ENCODE measurements at regions not wholly inside any gene's neighbourhood (a gene's known extent, or its start where the extent isn't known, plus 50 kb on each side); places are given as distances from the start of the nearest gene placed in this dataset.

- Mint-ChIP-seq H3K36me3 (ENCODE audit: low read depth) (no peaks in the 10 kb centered on the region), H3K4me1 (ENCODE audit: low read depth) (no peaks in the 10 kb centered on the region), H3K4me3 (ENCODE audit: unreplicated experiment) (no peak overlapping the region), H3K27me3 (ENCODE audit: low read depth) (no peaks in the 10 kb centered on the region), H3K9me3 (ENCODE audit: low read depth) (peaks cover 4% of the 10 kb centered on the region), H3K27ac (ENCODE audit: unreplicated experiment) (no peak overlapping the region)
- no peak for TF ChIP-seq CTCF (IDR thresholded peaks at IDR 0.05)
- DNase-seq (ENCODE audit: low spot score): no peak
Measured at GRCh38 chr6:130575971-130576370, 210.2 kb downstream of the TMEM200A start.

GRCh38 chr6:130577178-130577919, 211.5 kb downstream of the TMEM200A start:
- Mint-ChIP-seq H3K9me3 (ENCODE audit: low read depth) (no peaks in the 10 kb centered on the region), H3K4me3 (ENCODE audit: unreplicated experiment) (no peak overlapping the region), H3K27ac (ENCODE audit: unreplicated experiment) (no peak overlapping the region), H3K27me3 (ENCODE audit: low read depth) (no peaks in the 10 kb centered on the region), H3K36me3 (ENCODE audit: low read depth) (no peaks in the 10 kb centered on the region), H3K4me1 (ENCODE audit: low read depth) (no peaks in the 10 kb centered on the region)
- no peak for DNase-seq (ENCODE audit: low spot score)
- no peak for TF ChIP-seq CTCF (IDR thresholded peaks at IDR 0.05)

- H3K4me1 Mint-ChIP-seq (ENCODE audit: low read depth): no peaks in the 10 kb centered on the region
- H3K4me3 Mint-ChIP-seq (ENCODE audit: unreplicated experiment): no peak overlapping the region
- TF ChIP-seq CTCF (IDR thresholded peaks at IDR 0.05): no peak
- no peaks in the 10 kb centered on the region for H3K36me3 Mint-ChIP-seq (ENCODE audit: low read depth)
- H3K27me3 Mint-ChIP-seq (ENCODE audit: low read depth): no peaks in the 10 kb centered on the region
- DNase-seq (ENCODE audit: low spot score): no peak
- no peaks in the 10 kb centered on the region for H3K9me3 Mint-ChIP-seq (ENCODE audit: low read depth)
- H3K27ac Mint-ChIP-seq (ENCODE audit: unreplicated experiment): no peak overlapping the region
Measured at GRCh38 chr6:130578713-130579112, 212.9 kb downstream of the TMEM200A start.

GRCh38 chr6:130583268-130583667, 217.5 kb downstream of the TMEM200A start:
- no peaks in the 10 kb centered on the region for H3K27me3 Mint-ChIP-seq (ENCODE audit: low read depth)
- H3K4me3 Mint-ChIP-seq (ENCODE audit: unreplicated experiment): no peak overlapping the region
- H3K4me1 Mint-ChIP-seq (ENCODE audit: low read depth): no peaks in the 10 kb centered on the region
- H3K27ac Mint-ChIP-seq (ENCODE audit: unreplicated experiment): no peak overlapping the region
- no peaks in the 10 kb centered on the region for H3K36me3 Mint-ChIP-seq (ENCODE audit: low read depth)
- DNase-seq (ENCODE audit: low spot score): no peak
- TF ChIP-seq CTCF (IDR thresholded peaks at IDR 0.05): no peak
- no peaks in the 10 kb centered on the region for H3K9me3 Mint-ChIP-seq (ENCODE audit: low read depth)

- DNase-seq (ENCODE audit: low spot score): no peak
- H3K27ac Mint-ChIP-seq (ENCODE audit: unreplicated experiment): no peak overlapping the region
- H3K9me3 Mint-ChIP-seq (ENCODE audit: low read depth): no peaks in the 10 kb centered on the region
- no peaks in the 10 kb centered on the region for H3K27me3 Mint-ChIP-seq (ENCODE audit: low read depth)
- no peaks in the 10 kb centered on the region for H3K4me1 Mint-ChIP-seq (ENCODE audit: low read depth)
- TF ChIP-seq CTCF (IDR thresholded peaks at IDR 0.05): no peak
- H3K4me3 Mint-ChIP-seq (ENCODE audit: unreplicated experiment): no peak overlapping the region
- no peaks in the 10 kb centered on the region for H3K36me3 Mint-ChIP-seq (ENCODE audit: low read depth)
Measured at GRCh38 chr6:130585587-130585986, 219.8 kb downstream of the TMEM200A start.

All from chondrocyte (in vitro differentiated cells).